ENCODE measurements at regions not wholly inside any gene's neighbourhood (a gene's known extent, or its start where the extent isn't known, plus 50 kb on each side); places are given as distances from the start of the nearest gene placed in this dataset.

DNA sequence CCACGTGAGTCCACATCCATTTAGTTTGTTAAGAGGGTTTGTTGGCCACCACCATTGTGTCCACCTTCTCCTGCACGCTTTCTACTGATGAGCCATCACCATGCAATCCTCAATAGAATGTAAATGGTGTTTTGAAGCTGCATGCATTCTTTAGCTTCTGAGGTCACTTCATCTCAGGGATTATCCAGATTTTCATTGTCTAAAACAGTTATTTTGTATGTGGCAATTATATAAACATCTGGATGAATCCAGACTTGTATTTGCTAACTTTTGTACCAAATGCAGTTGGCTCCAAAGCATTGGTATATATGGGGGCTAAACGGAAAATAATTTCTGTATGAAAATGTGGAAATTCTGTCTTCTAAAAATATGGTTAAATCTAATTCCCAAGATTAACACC lies 231.2 kb upstream of the ARID1B start:
- TF ChIP-seq, protein P1, sequence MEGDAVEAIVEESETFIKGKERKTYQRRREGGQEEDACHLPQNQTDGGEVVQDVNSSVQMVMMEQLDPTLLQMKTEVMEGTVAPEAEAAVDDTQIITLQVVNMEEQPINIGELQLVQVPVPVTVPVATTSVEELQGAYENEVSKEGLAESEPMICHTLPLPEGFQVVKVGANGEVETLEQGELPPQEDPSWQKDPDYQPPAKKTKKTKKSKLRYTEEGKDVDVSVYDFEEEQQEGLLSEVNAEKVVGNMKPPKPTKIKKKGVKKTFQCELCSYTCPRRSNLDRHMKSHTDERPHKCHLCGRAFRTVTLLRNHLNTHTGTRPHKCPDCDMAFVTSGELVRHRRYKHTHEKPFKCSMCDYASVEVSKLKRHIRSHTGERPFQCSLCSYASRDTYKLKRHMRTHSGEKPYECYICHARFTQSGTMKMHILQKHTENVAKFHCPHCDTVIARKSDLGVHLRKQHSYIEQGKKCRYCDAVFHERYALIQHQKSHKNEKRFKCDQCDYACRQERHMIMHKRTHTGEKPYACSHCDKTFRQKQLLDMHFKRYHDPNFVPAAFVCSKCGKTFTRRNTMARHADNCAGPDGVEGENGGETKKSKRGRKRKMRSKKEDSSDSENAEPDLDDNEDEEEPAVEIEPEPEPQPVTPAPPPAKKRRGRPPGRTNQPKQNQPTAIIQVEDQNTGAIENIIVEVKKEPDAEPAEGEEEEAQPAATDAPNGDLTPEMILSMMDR (IDR thresholded peaks at IDR 0.05): no peak
- TF ChIP-seq POLR2A (IDR thresholded peaks at IDR 0.05): no peak

Data from body of pancreas (tissue), 4 donors.